ENCODE measurements at regions not wholly inside any gene's neighbourhood (a gene's known extent, or its start where the extent isn't known, plus 50 kb on each side); places are given as distances from the start of the nearest gene placed in this dataset.

DNA sequence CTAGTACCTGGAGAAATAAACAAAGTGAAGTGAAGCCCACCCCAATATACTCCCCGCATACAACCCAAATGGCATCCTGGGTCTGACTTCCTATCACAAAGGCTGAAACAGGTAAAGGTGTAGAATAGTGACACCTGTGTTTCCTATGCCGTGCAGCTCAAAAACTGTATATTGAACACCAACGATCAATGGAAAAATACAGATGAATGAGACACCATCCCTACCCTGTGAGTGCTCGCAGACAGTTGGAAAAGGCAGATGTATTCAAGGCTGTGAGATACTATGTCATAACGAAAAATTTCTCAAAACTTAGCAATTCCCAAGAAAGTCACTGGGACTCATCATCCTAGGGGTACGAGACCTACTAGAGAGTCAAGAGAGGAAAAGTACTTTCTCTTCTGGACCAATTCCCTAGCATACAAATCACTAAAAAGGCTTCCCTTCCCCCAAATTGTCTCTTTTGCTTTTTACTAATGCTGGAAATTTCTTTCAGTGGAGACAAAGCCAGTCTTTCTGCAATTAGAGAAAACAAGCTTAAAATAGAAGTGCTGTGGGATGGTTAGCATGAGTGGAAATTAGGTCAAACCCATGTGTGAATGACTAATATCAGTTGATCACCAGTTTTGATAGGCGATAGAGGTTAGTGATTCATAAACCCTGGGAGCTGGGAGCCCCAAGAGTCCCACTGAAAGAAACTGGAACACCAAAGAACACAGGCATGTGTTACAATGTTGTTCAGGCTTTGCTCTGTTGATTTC, 249.7 kb downstream of the SPTSSA start:
- Histone ChIP-seq H3K27ac (ENCODE audit: low read depth, low read length) (peak overlapping the region; percentile 13), H3K27me3 (ENCODE audit: control insufficient read depth in 5 of 5, insufficient read depth in 4 of 5, low read length in 5 of 5) (no peaks in the 10 kb centered on the region), H3K4me3 (ENCODE audit: low read depth in 1 of 5, low read length in 5 of 5) (no peak overlapping the region), H3K36me3 (ENCODE audit: control insufficient read depth in 5 of 5, insufficient read depth in 5 of 5, low read length in 5 of 5) (no peaks in the 10 kb centered on the region), H3K9ac (ENCODE audit: low read length in 5 of 5) (no peak overlapping the region), H3K4me1 (ENCODE audit: control insufficient read depth in 5 of 5, insufficient read depth in 5 of 5, low read length in 5 of 5) (no peaks in the 10 kb centered on the region), H3K9me3 (ENCODE audit: control insufficient read depth in 5 of 5, low read length in 5 of 5) (peaks cover 0 to 5% (median 2%) of the 10 kb centered on the region in 5 donors)

DNA sequence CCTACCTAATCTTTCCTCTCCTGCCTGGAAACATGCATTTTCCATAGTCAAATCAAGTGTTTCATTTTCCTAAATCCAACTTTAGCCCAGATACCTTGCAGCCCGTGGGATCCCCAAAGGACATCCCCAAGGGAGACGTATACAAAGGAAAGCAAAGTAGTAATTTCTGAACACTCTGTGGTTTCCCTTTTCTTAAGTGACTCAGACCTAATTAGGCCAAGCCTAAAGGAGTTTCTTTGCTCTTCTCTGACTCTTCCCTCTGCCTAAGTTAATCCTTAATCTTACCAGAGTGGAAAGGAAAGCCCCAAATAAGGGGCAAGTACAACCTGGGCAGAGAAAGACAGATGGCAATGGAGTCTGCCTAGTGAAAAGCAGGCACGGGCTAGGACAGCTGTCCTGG, 250.3 kb downstream of the SPTSSA start:
- Histone ChIP-seq H3K36me3 (ENCODE audit: control insufficient read depth in 5 of 5, insufficient read depth in 5 of 5, low read length in 5 of 5) (no peaks in the 10 kb centered on the region), H3K9me3 (ENCODE audit: control insufficient read depth in 5 of 5, low read length in 5 of 5) (peaks cover 0 to 2% (median 1%) of the 10 kb centered on the region in 5 donors), H3K4me1 (ENCODE audit: control insufficient read depth in 5 of 5, insufficient read depth in 5 of 5, low read length in 5 of 5) (no peaks in the 10 kb centered on the region), H3K4me3 (ENCODE audit: low read depth in 1 of 5, low read length in 5 of 5) (no peak overlapping the region), H3K27me3 (ENCODE audit: control insufficient read depth in 5 of 5, insufficient read depth in 4 of 5, low read length in 5 of 5) (no peaks in the 10 kb centered on the region), H3K27ac (ENCODE audit: low read depth, low read length) (peak overlapping the region; percentile 13), H3K9ac (ENCODE audit: low read length in 5 of 5) (no peak overlapping the region)

DNA sequence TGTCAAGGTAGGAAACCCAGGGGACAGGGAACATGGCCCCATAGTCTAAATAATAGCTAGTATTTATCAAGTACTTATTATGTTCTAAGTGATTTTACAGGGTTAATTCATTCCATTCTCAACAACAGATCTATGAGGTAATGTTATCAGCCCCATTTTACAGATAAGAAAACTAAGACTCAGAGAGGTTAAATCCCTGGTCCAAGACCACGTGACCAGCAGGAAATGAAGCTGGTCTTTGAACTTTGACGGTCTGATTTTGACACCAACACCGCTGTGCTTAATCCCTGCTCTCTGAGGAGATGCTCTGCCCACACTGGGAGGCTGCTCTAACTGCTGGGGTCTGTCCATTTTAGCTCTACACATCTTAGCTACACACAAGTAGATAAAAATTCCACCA, 253.5 kb downstream of the SPTSSA start:
- Histone ChIP-seq H3K27me3 (ENCODE audit: control insufficient read depth in 5 of 5, insufficient read depth in 4 of 5, low read length in 5 of 5) (no peaks in the 10 kb centered on the region), H3K4me1 (ENCODE audit: control insufficient read depth in 5 of 5, insufficient read depth in 5 of 5, low read length in 5 of 5) (no peaks in the 10 kb centered on the region), H3K36me3 (ENCODE audit: control insufficient read depth in 5 of 5, insufficient read depth in 5 of 5, low read length in 5 of 5) (no peaks in the 10 kb centered on the region), H3K27ac (ENCODE audit: low read depth, low read length) (no peak overlapping the region), H3K9ac (ENCODE audit: low read length in 5 of 5) (no peak overlapping the region), H3K4me3 (ENCODE audit: low read depth in 1 of 5, low read length in 5 of 5) (no peak overlapping the region), H3K9me3 (ENCODE audit: control insufficient read depth in 5 of 5, low read length in 5 of 5) (no peaks in the 10 kb centered on the region)

GRCh38 chr14:34205799-34206198, 254.9 kb upstream of the EGLN3 start:
- Histone ChIP-seq H3K4me3 (ENCODE audit: low read depth in 1 of 5, low read length in 5 of 5) (no peak overlapping the region), H3K9me3 (ENCODE audit: control insufficient read depth in 5 of 5, low read length in 5 of 5) (no peaks in the 10 kb centered on the region), H3K27ac (ENCODE audit: low read depth, low read length) (no peak overlapping the region), H3K4me1 (ENCODE audit: control insufficient read depth in 5 of 5, insufficient read depth in 5 of 5, low read length in 5 of 5) (no peaks in the 10 kb centered on the region), H3K27me3 (ENCODE audit: control insufficient read depth in 5 of 5, insufficient read depth in 4 of 5, low read length in 5 of 5) (no peaks in the 10 kb centered on the region), H3K36me3 (ENCODE audit: control insufficient read depth in 5 of 5, insufficient read depth in 5 of 5, low read length in 5 of 5) (no peaks in the 10 kb centered on the region), H3K9ac (ENCODE audit: low read length in 5 of 5) (no peak overlapping the region)

GRCh38 chr14:34204774-34205173, 253.9 kb upstream of the EGLN3 start:
- H3K27ac ChIP-seq (ENCODE audit: low read depth, low read length): no peak overlapping the region
- H3K4me3 ChIP-seq (ENCODE audit: low read depth in 1 of 5, low read length in 5 of 5): no peak overlapping the region
- H3K27me3 ChIP-seq (ENCODE audit: control insufficient read depth in 5 of 5, insufficient read depth in 4 of 5, low read length in 5 of 5): no peaks in the 10 kb centered on the region
- H3K9me3 ChIP-seq (ENCODE audit: control insufficient read depth in 5 of 5, low read length in 5 of 5): no peaks in the 10 kb centered on the region
- H3K4me1 ChIP-seq (ENCODE audit: control insufficient read depth in 5 of 5, insufficient read depth in 5 of 5, low read length in 5 of 5): no peaks in the 10 kb centered on the region
- H3K9ac ChIP-seq (ENCODE audit: low read length in 5 of 5): no peak overlapping the region
- H3K36me3 ChIP-seq (ENCODE audit: control insufficient read depth in 5 of 5, insufficient read depth in 5 of 5, low read length in 5 of 5): no peaks in the 10 kb centered on the region

- no peak overlapping the region for H3K9ac ChIP-seq (ENCODE audit: low read length in 5 of 5)
- H3K4me3 ChIP-seq (ENCODE audit: low read depth in 1 of 5, low read length in 5 of 5): no peak overlapping the region
- H3K9me3 ChIP-seq (ENCODE audit: control insufficient read depth in 5 of 5, low read length in 5 of 5): no peaks in the 10 kb centered on the region
- peaks cover 0 to under 1% (median 0%) of the 10 kb centered on the region in 5 donors for H3K27me3 ChIP-seq (ENCODE audit: control insufficient read depth in 5 of 5, insufficient read depth in 4 of 5, low read length in 5 of 5)
- no peak overlapping the region for H3K27ac ChIP-seq (ENCODE audit: low read depth, low read length)
- H3K36me3 ChIP-seq (ENCODE audit: control insufficient read depth in 5 of 5, insufficient read depth in 5 of 5, low read length in 5 of 5): no peaks in the 10 kb centered on the region
- no peaks in the 10 kb centered on the region for H3K4me1 ChIP-seq (ENCODE audit: control insufficient read depth in 5 of 5, insufficient read depth in 5 of 5, low read length in 5 of 5)
Observed at GRCh38 chr14:34203251-34203722, 252.4 kb upstream of the EGLN3 start.

DNA sequence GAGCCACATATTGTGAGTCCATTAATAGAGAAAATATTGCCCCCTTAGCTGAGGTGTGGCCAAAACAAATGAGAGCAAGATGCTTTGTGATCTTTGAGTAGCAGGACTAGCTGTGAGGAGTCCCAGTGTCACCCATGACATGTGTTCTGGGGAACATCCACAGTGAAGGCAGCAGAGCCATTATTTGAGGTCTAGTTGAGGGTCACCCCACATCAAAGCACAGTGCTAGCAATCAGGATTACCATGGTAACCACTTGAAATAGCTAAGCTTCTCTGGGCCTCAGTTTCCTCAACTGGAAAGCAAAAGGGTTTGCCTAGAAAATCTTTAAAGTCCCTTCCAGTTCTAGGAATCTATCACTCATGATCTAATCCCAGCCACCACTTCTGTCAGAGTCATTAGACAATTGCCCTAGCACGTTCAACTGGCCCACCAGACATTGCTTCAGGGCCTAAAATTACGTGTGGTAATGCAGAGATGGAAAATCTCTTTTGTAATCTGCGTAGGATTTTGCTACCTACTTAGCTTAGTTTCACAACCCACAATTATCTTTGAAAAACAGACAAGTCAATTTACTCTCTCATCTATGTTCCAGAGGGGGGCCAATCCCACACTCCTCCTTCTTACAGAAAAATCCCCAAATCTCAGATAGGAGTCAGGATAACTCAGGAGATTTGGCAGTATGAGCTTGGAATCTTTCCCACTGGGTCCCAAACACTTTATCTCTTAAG, 251.2 kb upstream of the EGLN3 start:
- Histone ChIP-seq H3K9me3 (ENCODE audit: control insufficient read depth in 5 of 5, low read length in 5 of 5) (no peaks in the 10 kb centered on the region), H3K27me3 (ENCODE audit: control insufficient read depth in 5 of 5, insufficient read depth in 4 of 5, low read length in 5 of 5) (peaks cover 0 to 4% (median 0%) of the 10 kb centered on the region in 5 donors), H3K36me3 (ENCODE audit: control insufficient read depth in 5 of 5, insufficient read depth in 5 of 5, low read length in 5 of 5) (no peaks in the 10 kb centered on the region), H3K27ac (ENCODE audit: low read depth, low read length) (no peak overlapping the region), H3K4me3 (ENCODE audit: low read depth in 1 of 5, low read length in 5 of 5) (no peak overlapping the region), H3K9ac (ENCODE audit: low read length in 5 of 5) (no peak overlapping the region), H3K4me1 (ENCODE audit: control insufficient read depth in 5 of 5, insufficient read depth in 5 of 5, low read length in 5 of 5) (no peaks in the 10 kb centered on the region)

DNA sequence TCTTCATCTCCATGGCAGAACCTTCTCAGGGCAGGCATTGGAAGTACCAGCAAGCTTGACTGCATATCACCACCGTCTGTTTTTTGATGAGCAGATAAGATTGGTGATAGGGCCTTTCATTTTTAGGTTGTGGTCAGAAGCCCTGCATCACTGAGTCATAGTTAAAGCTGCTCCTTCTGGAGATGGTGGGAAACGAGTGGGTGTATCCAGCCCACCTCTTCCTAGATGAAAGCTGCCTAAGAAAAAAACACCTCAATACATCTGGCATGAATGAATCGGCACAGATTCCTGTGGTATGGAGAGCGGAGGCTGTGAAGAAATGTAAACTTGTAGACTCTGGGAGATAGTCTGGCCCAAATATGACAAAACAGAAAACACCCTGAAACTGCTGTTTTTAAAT, 248.7 kb upstream of the EGLN3 start:
- H3K27ac ChIP-seq (ENCODE audit: low read depth, low read length): no peak overlapping the region
- H3K36me3 ChIP-seq (ENCODE audit: control insufficient read depth in 5 of 5, insufficient read depth in 5 of 5, low read length in 5 of 5): no peaks in the 10 kb centered on the region
- no peaks in the 10 kb centered on the region for H3K9me3 ChIP-seq (ENCODE audit: control insufficient read depth in 5 of 5, low read length in 5 of 5)
- no peak overlapping the region for H3K4me3 ChIP-seq (ENCODE audit: low read depth in 1 of 5, low read length in 5 of 5)
- H3K27me3 ChIP-seq (ENCODE audit: control insufficient read depth in 5 of 5, insufficient read depth in 4 of 5, low read length in 5 of 5): peaks cover 0 to 4% (median 0%) of the 10 kb centered on the region in 5 donors
- H3K4me1 ChIP-seq (ENCODE audit: control insufficient read depth in 5 of 5, insufficient read depth in 5 of 5, low read length in 5 of 5): no peaks in the 10 kb centered on the region
- no peak overlapping the region for H3K9ac ChIP-seq (ENCODE audit: low read length in 5 of 5)

DNA sequence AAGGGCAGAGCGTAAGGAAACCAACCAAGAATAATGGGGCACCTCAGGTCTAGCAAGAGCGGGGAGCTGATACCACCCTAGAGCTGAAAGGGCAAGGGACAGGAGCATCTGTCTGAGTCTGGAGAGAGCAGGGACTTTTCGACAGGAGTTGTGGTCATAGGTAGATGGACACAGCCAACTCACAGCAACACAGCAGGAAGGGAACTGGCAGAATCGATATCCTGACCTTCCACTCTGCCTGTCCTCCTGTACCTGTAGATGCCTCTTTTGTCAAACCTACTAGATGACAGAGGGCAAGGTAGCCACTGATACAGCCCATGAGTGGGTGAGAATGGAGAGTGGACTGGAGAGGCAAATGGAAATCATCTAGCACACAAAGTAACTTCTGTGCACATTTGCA, 247.2 kb upstream of the EGLN3 start:
- no peaks in the 10 kb centered on the region for H3K36me3 ChIP-seq (ENCODE audit: control insufficient read depth in 5 of 5, insufficient read depth in 5 of 5, low read length in 5 of 5)
- H3K4me1 ChIP-seq (ENCODE audit: control insufficient read depth in 5 of 5, insufficient read depth in 5 of 5, low read length in 5 of 5): no peaks in the 10 kb centered on the region
- H3K27me3 ChIP-seq (ENCODE audit: control insufficient read depth in 5 of 5, insufficient read depth in 4 of 5, low read length in 5 of 5): peaks cover 0 to 4% (median 0%) of the 10 kb centered on the region in 5 donors
- no peak overlapping the region for H3K27ac ChIP-seq (ENCODE audit: low read depth, low read length)
- no peak overlapping the region for H3K9ac ChIP-seq (ENCODE audit: low read length in 5 of 5)
- no peaks in the 10 kb centered on the region for H3K9me3 ChIP-seq (ENCODE audit: control insufficient read depth in 5 of 5, low read length in 5 of 5)
- H3K4me3 ChIP-seq (ENCODE audit: low read depth in 1 of 5, low read length in 5 of 5): no peak overlapping the region

- H3K4me3 ChIP-seq (ENCODE audit: low read depth in 1 of 5, low read length in 5 of 5): no peak overlapping the region
Observed at GRCh38 chr14:34195964-34196363, 245.1 kb upstream of the EGLN3 start.

More at GRCh38 chr14:34195964-34196363, 245.1 kb upstream of the EGLN3 start:
- Histone ChIP-seq H3K9me3 (ENCODE audit: control insufficient read depth in 5 of 5, low read length in 5 of 5) (no peaks in the 10 kb centered on the region), H3K9ac (ENCODE audit: low read length in 5 of 5) (no peak overlapping the region), H3K4me1 (ENCODE audit: control insufficient read depth in 5 of 5, insufficient read depth in 5 of 5, low read length in 5 of 5) (no peaks in the 10 kb centered on the region), H3K27ac (ENCODE audit: low read depth, low read length) (no peak overlapping the region), H3K27me3 (ENCODE audit: control insufficient read depth in 5 of 5, insufficient read depth in 4 of 5, low read length in 5 of 5) (peaks cover 0 to 4% (median 0%) of the 10 kb centered on the region in 5 donors), H3K36me3 (ENCODE audit: control insufficient read depth in 5 of 5, insufficient read depth in 5 of 5, low read length in 5 of 5) (no peaks in the 10 kb centered on the region)

All from subcutaneous abdominal adipose tissue (tissue), 5 donors.